HCT116 (cell line): ENCODE measurements at regions not wholly inside any gene's neighbourhood (a gene's known extent, or its start where the extent isn't known, plus 50 kb on each side); places are given as distances from the start of the nearest gene placed in this dataset.

ENCODE experiments used
- ATAC-seq: fragments of 200-7000 bp; cut with Tn5 transposase; 2 replicates; pipeline ENCODE4 v1.9.1; 2020; ENCODE audit warnings: mild to moderate bottlenecking, moderate library complexity
- BruUV-seq: library from RNA; stranded (reverse); fragments of 400-500 nt; replicated peaks from 2 replicates; lab custom pipeline; 2021; lab: Mats Ljungman, UMichigan
- CTCF ChIA-PET: fragments of 300-600 bp; sonication (Branson Sonifier 250); formaldehyde crosslinking; loops from one replicate; lab custom pipeline; 2021; ENCODE audit warnings: antibody characterized with exemption; lab: Charles Lee
- POLR2A ChIA-PET: fragments of 300-600, 350-600 bp; sonication (Branson Sonifier 250); formaldehyde crosslinking; loops from one replicate; lab custom pipeline; 2021; ENCODE audit warnings: antibody characterized with exemption; lab: Charles Lee
- RAD21 ChIA-PET, 2 experiments: fragments of 300-600 bp; sonication (Branson Sonifier 250); formaldehyde crosslinking; loops; one replicate each; lab custom pipeline; 2023; ENCODE audit warnings: low total read pairs in 2 of 2; ENCODE audit not compliant: uncharacterized antibody in 2 of 2, unreplicated experiment in 2 of 2, low non-redundant PET in 1 of 2; lab: Charles Lee
- DNase-seq: peaks from one replicate; pipeline ENCODE4 v3.0.0-alpha.2; 2010; ENCODE audit warnings: low read depth, low spot score
- H2AFZ ChIP-seq: fragments of 200-600 bp; shearing (Covaris generic), sonication (generic); 2 replicates; pipeline ENCODE4 v1.6.1; 2017; ENCODE audit warnings: low read depth, mixed run types, mixed read lengths, antibody characterized with exemption, low read length; ENCODE audit not compliant: poor library complexity, severe bottlenecking
- H3K27ac ChIP-seq: 2 replicates; pipeline ENCODE4 v1.5.1; 2012; ENCODE audit warnings: low read depth, low read length
- H3K27me3 ChIP-seq: fragments of 200-600 bp; sonication (generic); 2 replicates; pipeline ENCODE4 v1.6.1; 2016; ENCODE audit warnings: mixed run types, low read length, mixed read lengths; ENCODE audit not compliant: insufficient read depth
- H3K36me3 ChIP-seq, 2 experiments: fragments of 200-500 bp in 1 of 2; fragments of 200-600 bp in 1 of 2; sonication (Bioruptor generic) in 1 of 2; sonication (generic) in 1 of 2; 2 replicates each; pipeline versions ENCODE4 v1.5.1 to v1.6.1; 2014 to 2016; ENCODE audit warnings: low read length in 2 of 2, inconsistent platforms in 1 of 2, mixed read lengths in 1 of 2, mixed run types in 1 of 2; ENCODE audit not compliant: insufficient read depth in 2 of 2, control insufficient read depth in 1 of 2
- H3K4me1 ChIP-seq, 2 experiments: fragments of 200-600 bp in 1 of 2; sonication (generic) in 1 of 2; 2 replicates each; pipeline versions ENCODE4 v1.5.1 to v1.6.1; 2012 to 2017; ENCODE audit warnings: low read length in 2 of 2, inconsistent platforms in 1 of 2, mild to moderate bottlenecking in 1 of 2, mixed read lengths in 1 of 2, mixed run types in 1 of 2, moderate library complexity in 1 of 2; ENCODE audit not compliant: insufficient read depth in 2 of 2, control insufficient read depth in 1 of 2
- H3K4me2 ChIP-seq: fragments of 200-600 bp; sonication (generic); 2 replicates; pipeline ENCODE4 v1.6.1; 2017; ENCODE audit warnings: mixed run types, low read length, mixed read lengths
- H3K4me3 ChIP-seq, 2 experiments: fragments of 200-600 bp in 1 of 2; sonication (generic) in 1 of 2; replicated peaks in 1 of 2; 2 replicates each; pipeline ENCODE4 v1.5.1; 2011 to 2016; ENCODE audit warnings: low read length in 2 of 2, control low read depth in 1 of 2, low read depth in 1 of 2, mild to moderate bottlenecking in 1 of 2, mixed read lengths in 1 of 2, mixed run types in 1 of 2
- H3K79me2 ChIP-seq: fragments of 200-600 bp; sonication (generic); 2 replicates; pipeline ENCODE4 v1.6.1; 2017; ENCODE audit warnings: mild to moderate bottlenecking, mixed run types, low read length, moderate library complexity, mixed read lengths; ENCODE audit not compliant: insufficient read depth
- H3K9ac ChIP-seq: fragments of 200-600 bp; sonication (generic); 2 replicates; pipeline ENCODE4 v1.6.1; 2016; ENCODE audit warnings: low read length, mixed read lengths
- H3K9me2 ChIP-seq: fragments of 200-600 bp; sonication (generic), shearing (Covaris generic); 2 replicates; pipeline ENCODE4 v1.6.1; 2017; ENCODE audit warnings: mixed run types, mild to moderate bottlenecking, moderate library complexity; ENCODE audit not compliant: insufficient read depth
- H3K9me3 ChIP-seq, 2 experiments: fragments of 200-500 bp in 1 of 2; fragments of 200-600 bp in 1 of 2; sonication (Bioruptor generic) in 1 of 2; sonication (generic) in 1 of 2; 2 replicates each; pipeline ENCODE4 v1.6.1; 2014 to 2017; ENCODE audit warnings: low read length in 2 of 2, mixed read lengths in 2 of 2, inconsistent platforms in 1 of 2, low read depth in 1 of 2, mild to moderate bottlenecking in 1 of 2, mixed run types in 1 of 2, moderate library complexity in 1 of 2; ENCODE audit not compliant: control insufficient read depth in 1 of 2, insufficient read depth in 1 of 2
- H4K20me1 ChIP-seq: fragments of 200-600 bp; sonication (generic), shearing (Covaris generic); 2 replicates; pipeline ENCODE4 v1.6.1; 2017; ENCODE audit warnings: mixed run types, mild to moderate bottlenecking, moderate library complexity; ENCODE audit not compliant: insufficient read depth
- CBX3 ChIP-seq: IDR thresholded peaks from 2 replicates; pipeline ENCODE4 v1.6.1; 2012; ENCODE audit warnings: low read depth
- EZH2 ChIP-seq: fragments of 200-600 bp; sonication (generic); IDR thresholded peaks from 2 replicates; pipeline ENCODE4 v1.6.1; 2017; ENCODE audit warnings: antibody characterized with exemption, mixed run types
- EZH2phosphoT487 ChIP-seq: fragments of 200-600 bp; IDR thresholded peaks from 2 replicates; pipeline ENCODE4 v1.6.1; 2018; ENCODE audit warnings: antibody characterized with exemption, borderline replicate concordance
- FOSL1 ChIP-seq: IDR thresholded peaks from 2 replicates; pipeline ENCODE4 v1.6.1; 2012; ENCODE audit warnings: low read depth
- JUND ChIP-seq: IDR thresholded peaks from 2 replicates; pipeline ENCODE4 v1.6.1; 2012
- POLR2A ChIP-seq: IDR thresholded peaks from 2 replicates; pipeline ENCODE4 v1.7.0; 2011; ENCODE audit warnings: borderline replicate concordance; ENCODE audit not compliant: insufficient read depth, insufficient read length; ENCODE audit errors: extremely low read depth
- POLR2AphosphoS5 ChIP-seq: IDR thresholded peaks from 2 replicates; pipeline ENCODE4 v1.6.1; 2011; ENCODE audit warnings: mild to moderate bottlenecking, low read depth, low read length, moderate library complexity
- SIN3A ChIP-seq: IDR thresholded peaks from 2 replicates; pipeline ENCODE4 v1.6.1; 2012; ENCODE audit warnings: low read depth
- SP1 ChIP-seq: IDR thresholded peaks from 2 replicates; pipeline ENCODE4 v1.6.1; 2012; ENCODE audit warnings: low read depth
- SRF ChIP-seq: IDR thresholded peaks from 2 replicates; pipeline ENCODE4 v1.6.1; 2012; ENCODE audit warnings: low read depth
- TCF7L2 ChIP-seq: IDR thresholded peaks from 2 replicates; pipeline ENCODE4 v1.7.0; 2011; ENCODE audit warnings: borderline replicate concordance, inconsistent platforms; ENCODE audit not compliant: insufficient read depth, insufficient read length; ENCODE audit errors: extremely low read depth
- ZNF274 ChIP-seq: fragments of 200-500 bp; sonication (Bioruptor generic); IDR thresholded peaks from 2 replicates; pipeline ENCODE4 v1.6.1; 2014; ENCODE audit warnings: mild to moderate bottlenecking, low read depth, low read length, inconsistent platforms
- intact Hi-C: fragments of 100-400 bp; cut with micrococcal nuclease; formaldehyde crosslinking; loops from 2 replicates; pipeline ENCODE4 v1.10.0; 2022

DNA sequence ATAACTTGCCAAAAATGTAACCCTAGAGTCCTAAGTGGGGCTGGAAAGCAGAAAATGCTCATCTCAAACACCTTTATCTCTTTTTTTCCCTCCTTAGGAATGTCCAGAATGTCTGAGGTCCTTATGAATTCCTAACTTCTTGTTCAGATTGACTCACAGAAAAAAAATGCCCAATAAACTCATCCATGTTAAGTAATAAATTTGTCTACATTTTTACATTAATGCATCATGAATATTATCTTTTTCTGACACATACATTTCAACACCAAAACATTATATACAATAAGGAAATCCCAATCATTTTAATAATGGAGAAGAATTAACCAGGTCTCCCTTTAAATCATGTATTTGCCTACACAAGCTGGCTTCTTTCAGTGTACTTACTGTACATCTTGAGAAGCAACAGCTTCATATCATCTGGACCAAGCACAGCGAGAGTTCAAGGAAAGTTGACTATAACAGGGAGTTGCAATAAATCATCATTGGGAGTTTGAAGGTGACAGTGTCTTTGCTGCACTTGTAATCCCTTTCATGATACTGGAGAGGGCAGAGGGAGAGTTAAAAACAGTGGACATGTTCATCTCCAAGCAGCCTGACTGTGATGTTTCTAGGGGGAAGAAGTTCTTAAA, 565.2 kb downstream of the LTN1 start:
- ATAC-seq (no peak), DNase-seq (no peak)
- Histone ChIP-seq H3K79me2 (no peaks in the 10 kb centered on the region), H3K36me3 (no peaks in the 10 kb centered on the region), H4K20me1 (no peaks in the 10 kb centered on the region), H3K27ac (no peak overlapping the region), H3K27me3 (no peaks in the 10 kb centered on the region), H3K4me1 (no peaks in the 10 kb centered on the region), H3K9me2 (no peaks in the 10 kb centered on the region), H3K4me2 (no peak overlapping the region), H3K9me3 (peaks cover 10 to 25% of the 10 kb centered on the region in 2 experiments; a peak in 2 of 4 replicates), H2AFZ (no peak overlapping the region), H3K4me3 (no peak overlapping the region), H3K9ac (no peak overlapping the region)
- TF ChIP-seq SRF (no peak), CBX3 (no peak), SIN3A (no peak), FOSL1 (no peak), JUND (no peak), TCF7L2 (no peak), SP1 (no peak)
- ChIA-PET RAD21 (no interaction called here), CTCF (no interaction called here), POLR2A (no interaction called here)
- intact Hi-C loops, result no loop called here
- no TSS peak for BruUV-seq

DNA sequence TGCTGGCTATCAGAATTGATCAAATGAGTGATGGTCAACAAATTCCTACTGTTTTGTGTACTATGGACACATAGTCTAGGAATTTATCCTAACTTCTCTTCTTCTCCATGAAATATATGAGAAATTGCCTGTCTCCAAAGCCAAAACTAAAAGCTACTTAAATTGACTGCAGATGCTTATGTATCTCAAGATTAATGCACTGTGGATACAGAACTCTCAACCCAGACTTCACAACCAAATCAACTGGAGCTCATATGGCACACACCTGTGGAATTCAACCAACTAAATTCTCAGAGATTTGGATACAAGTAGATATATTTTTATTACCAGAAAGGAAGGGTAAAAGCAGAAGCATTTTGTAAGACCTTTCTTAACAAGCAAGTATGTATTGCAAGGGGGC, 566.1 kb downstream of the LTN1 start:
- ChIA-PET CTCF (no interaction called here), RAD21 (no interaction called here), POLR2A (no interaction called here)
- H3K4me3 ChIP-seq, result no peak overlapping the region
- H4K20me1 ChIP-seq, result no peaks in the 10 kb centered on the region
- H3K27me3 ChIP-seq, result no peaks in the 10 kb centered on the region
- H3K27ac ChIP-seq, result no peak overlapping the region
- DNase-seq (no peak), ATAC-seq (no peak)
- no peak overlapping the region for H3K4me2 ChIP-seq
- peaks cover 10 to 22% of the 10 kb centered on the region in 2 experiments; a peak in 2 of 4 replicates for H3K9me3 ChIP-seq
- H3K36me3 ChIP-seq, result no peaks in the 10 kb centered on the region
- no TSS peak for BruUV-seq
- no peak overlapping the region for H2AFZ ChIP-seq
- no peaks in the 10 kb centered on the region for H3K4me1 ChIP-seq
- no peaks in the 10 kb centered on the region for H3K79me2 ChIP-seq
- TF ChIP-seq FOSL1 (no peak), ZNF274 (no peak), POLR2A (no peak), EZH2phosphoT487 (no peak), EZH2 (no peak), POLR2AphosphoS5 (no peak), JUND (no peak)
- no peaks in the 10 kb centered on the region for H3K9me2 ChIP-seq
- intact Hi-C loops, result no loop called here
- no peak overlapping the region for H3K9ac ChIP-seq
